ENCODE measurements at regions not wholly inside any gene's neighbourhood (a gene's known extent, or its start where the extent isn't known, plus 50 kb on each side); places are given as distances from the start of the nearest gene placed in this dataset.

DNA sequence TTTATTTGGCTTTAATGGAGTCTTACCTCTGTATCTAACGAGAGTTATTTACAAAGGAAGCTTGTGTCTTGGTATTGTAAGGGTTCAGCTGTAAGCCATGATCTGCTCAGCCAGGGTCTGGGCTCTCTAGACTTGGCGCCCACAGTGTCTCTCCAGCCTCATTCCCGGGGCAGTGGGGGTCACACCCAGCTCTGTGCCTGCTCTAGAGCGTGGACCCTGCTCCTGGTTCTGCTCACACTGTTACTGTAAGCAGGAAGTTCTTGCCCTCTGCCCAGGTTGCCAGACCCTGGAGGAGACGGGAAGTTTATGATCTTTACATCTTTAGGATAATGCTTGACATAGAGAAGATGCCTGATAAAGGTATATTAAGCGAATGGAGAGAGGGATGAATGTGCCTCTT lies 235.7 kb downstream of the PTTG2 start:
- TF ChIP-seq, protein P1, sequence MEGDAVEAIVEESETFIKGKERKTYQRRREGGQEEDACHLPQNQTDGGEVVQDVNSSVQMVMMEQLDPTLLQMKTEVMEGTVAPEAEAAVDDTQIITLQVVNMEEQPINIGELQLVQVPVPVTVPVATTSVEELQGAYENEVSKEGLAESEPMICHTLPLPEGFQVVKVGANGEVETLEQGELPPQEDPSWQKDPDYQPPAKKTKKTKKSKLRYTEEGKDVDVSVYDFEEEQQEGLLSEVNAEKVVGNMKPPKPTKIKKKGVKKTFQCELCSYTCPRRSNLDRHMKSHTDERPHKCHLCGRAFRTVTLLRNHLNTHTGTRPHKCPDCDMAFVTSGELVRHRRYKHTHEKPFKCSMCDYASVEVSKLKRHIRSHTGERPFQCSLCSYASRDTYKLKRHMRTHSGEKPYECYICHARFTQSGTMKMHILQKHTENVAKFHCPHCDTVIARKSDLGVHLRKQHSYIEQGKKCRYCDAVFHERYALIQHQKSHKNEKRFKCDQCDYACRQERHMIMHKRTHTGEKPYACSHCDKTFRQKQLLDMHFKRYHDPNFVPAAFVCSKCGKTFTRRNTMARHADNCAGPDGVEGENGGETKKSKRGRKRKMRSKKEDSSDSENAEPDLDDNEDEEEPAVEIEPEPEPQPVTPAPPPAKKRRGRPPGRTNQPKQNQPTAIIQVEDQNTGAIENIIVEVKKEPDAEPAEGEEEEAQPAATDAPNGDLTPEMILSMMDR (IDR thresholded peaks at IDR 0.05; ENCODE audit: insufficient read depth, low read length, severe bottlenecking) = no peak
- Histone ChIP-seq H3K36me3 (ENCODE audit: control insufficient read depth, insufficient read depth, low read length) (no peaks in the 10 kb centered on the region), H3K27me3 (ENCODE audit: control insufficient read depth, insufficient read depth, low read length) (no peaks in the 10 kb centered on the region), H3K4me3 (ENCODE audit: low read depth, low read length) (no peak overlapping the region)
- DNase-seq (ENCODE audit: low read depth) = no peak
- FAIRE-seq = no peak

DNA sequence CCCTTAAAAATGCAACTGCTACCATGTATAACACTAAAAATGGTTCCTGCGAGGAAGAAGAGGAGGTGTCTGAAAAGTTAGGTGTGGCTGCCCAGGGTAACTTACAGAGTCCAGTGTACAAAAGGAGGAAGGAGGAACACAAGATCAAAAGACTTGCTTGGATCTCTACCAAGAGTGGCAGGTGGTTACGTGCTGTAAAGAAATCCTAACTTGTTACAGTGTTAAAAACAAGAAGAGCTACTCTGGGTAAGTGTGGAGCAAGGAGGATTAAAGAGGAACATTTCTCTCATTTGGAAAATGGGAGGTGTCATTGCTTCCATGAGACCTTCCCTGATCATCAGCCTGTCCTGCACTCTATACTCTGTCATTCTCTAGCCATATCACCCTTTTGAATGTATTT lies 242.0 kb downstream of the PTTG2 start:
- Histone ChIP-seq H3K4me3 (ENCODE audit: low read depth, low read length) (no peak overlapping the region), H3K36me3 (ENCODE audit: control insufficient read depth, insufficient read depth, low read length) (no peaks in the 10 kb centered on the region), H3K27me3 (ENCODE audit: control insufficient read depth, insufficient read depth, low read length) (no peaks in the 10 kb centered on the region)
- FAIRE-seq = no peak
- no peak for DNase-seq (ENCODE audit: low read depth)
- TF ChIP-seq, protein P1 (IDR thresholded peaks at IDR 0.05; ENCODE audit: insufficient read depth, low read length, severe bottlenecking) = no peak

GRCh38 chr4:38203609-38204008 lies 243.4 kb downstream of the PTTG2 start:
- Histone ChIP-seq H3K4me3 (ENCODE audit: low read depth, low read length) (no peak overlapping the region), H3K27me3 (ENCODE audit: control insufficient read depth, insufficient read depth, low read length) (no peaks in the 10 kb centered on the region), H3K36me3 (ENCODE audit: control insufficient read depth, insufficient read depth, low read length) (no peaks in the 10 kb centered on the region)
- DNase-seq (ENCODE audit: low read depth) (no peak), FAIRE-seq (no peak)
- TF ChIP-seq, protein P1 (IDR thresholded peaks at IDR 0.05; ENCODE audit: insufficient read depth, low read length, severe bottlenecking) = no peak

DNA sequence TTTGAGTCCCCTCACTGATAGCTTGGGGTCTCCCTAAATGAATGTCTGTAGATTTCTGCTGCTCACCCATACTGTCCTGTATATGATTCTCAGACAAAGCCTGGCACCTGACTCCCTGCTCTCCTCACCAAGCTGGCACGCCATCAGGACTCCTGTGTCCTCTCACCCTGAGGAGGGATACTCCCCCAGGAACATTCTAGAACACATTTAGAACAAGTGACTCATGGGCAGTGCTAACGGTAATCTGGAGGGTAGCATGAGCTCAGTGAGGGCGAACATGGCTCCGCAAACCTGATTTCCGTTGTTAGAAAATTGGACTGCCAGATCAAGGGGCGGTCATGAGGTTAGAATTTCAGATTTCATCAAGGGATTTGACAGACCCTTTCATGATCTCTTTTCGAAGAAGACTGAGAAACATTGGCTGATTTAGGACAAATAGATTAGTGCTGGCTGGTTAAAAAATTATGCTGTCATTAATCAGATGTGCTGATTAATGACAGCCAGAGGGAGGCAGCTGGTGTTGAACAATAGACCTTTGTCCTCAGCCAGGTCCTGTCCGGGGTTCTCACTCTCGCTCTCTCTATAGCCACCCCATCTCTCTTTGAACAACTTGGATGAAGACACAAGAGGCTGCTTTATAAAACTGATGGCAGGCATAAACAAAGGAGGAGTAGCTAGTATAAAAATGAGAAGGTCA lies 244.3 kb downstream of the PTTG2 start:
- TF ChIP-seq, protein P1 (IDR thresholded peaks at IDR 0.05; ENCODE audit: insufficient read depth, low read length, severe bottlenecking) = no peak
- Histone ChIP-seq H3K36me3 (ENCODE audit: control insufficient read depth, insufficient read depth, low read length) (no peaks in the 10 kb centered on the region), H3K4me3 (ENCODE audit: low read depth, low read length) (no peak overlapping the region), H3K27me3 (ENCODE audit: control insufficient read depth, insufficient read depth, low read length) (no peaks in the 10 kb centered on the region)
- DNase-seq (ENCODE audit: low read depth) = no peak
- FAIRE-seq = no peak

DNA sequence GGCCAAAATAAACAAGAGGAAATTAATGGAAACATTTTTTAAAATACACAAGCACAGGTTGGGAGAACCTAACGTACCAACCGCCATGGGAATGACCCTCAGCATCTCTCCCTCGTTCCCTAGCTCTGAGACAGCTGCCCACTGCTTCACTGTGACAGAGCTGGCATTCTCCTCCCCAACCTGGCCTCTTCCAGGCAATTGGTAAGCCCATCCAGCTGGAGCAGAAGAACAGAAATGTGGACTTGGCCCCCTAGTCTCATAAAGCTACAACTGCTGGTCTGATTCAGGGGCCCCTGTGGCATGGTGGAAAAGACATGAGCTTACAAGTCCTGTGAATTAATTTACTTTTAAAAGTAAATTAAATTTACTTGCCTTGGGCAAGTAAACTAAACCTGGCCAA lies 245.1 kb downstream of the PTTG2 start:
- TF ChIP-seq, protein P1 (IDR thresholded peaks at IDR 0.05; ENCODE audit: insufficient read depth, low read length, severe bottlenecking) = no peak
- H3K27me3 ChIP-seq (ENCODE audit: control insufficient read depth, insufficient read depth, low read length) = no peaks in the 10 kb centered on the region
- DNase-seq (ENCODE audit: low read depth) = no peak
- FAIRE-seq = no peak
- H3K36me3 ChIP-seq (ENCODE audit: control insufficient read depth, insufficient read depth, low read length) = no peaks in the 10 kb centered on the region
- no peak overlapping the region for H3K4me3 ChIP-seq (ENCODE audit: low read depth, low read length)

DNA sequence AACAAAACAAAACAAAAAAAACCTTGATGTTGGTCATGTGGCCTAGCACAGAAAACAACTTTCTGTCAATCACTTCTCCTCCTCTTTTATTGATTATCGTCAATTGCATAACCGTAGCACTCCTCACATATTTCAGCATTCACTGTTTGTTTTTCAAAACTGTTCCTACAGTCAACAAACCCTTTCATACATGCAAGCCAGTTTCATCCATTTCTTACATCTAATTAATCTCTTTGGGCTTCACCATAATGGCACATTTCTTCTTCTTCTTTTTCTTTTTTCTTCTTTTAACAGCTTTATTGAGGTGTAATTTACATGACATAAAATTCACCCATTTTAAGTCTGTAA lies 246.9 kb downstream of the PTTG2 start:
- no peak for FAIRE-seq
- no peak overlapping the region for H3K4me3 ChIP-seq (ENCODE audit: low read depth, low read length)
- DNase-seq (ENCODE audit: low read depth) = no peak
- no peaks in the 10 kb centered on the region for H3K36me3 ChIP-seq (ENCODE audit: control insufficient read depth, insufficient read depth, low read length)
- H3K27me3 ChIP-seq (ENCODE audit: control insufficient read depth, insufficient read depth, low read length) = no peaks in the 10 kb centered on the region
- TF ChIP-seq, protein P1 (IDR thresholded peaks at IDR 0.05; ENCODE audit: insufficient read depth, low read length, severe bottlenecking) = no peak
